ENCODE measurements at regions not wholly inside any gene's neighbourhood (a gene's known extent, or its start where the extent isn't known, plus 50 kb on each side); places are given as distances from the start of the nearest gene placed in this dataset.
A peak's percentile ranks its signal among the peaks of the same experiment; 100 is the strongest.
"Not testable (repeated sequence)": the region's sequence is repeated elsewhere in the genome, so short reads cannot be mapped to it uniquely, and the experiment has no call there.

- DNase-seq (ENCODE audit: low spot score): no peak
- TF ChIP-seq, protein P1, sequence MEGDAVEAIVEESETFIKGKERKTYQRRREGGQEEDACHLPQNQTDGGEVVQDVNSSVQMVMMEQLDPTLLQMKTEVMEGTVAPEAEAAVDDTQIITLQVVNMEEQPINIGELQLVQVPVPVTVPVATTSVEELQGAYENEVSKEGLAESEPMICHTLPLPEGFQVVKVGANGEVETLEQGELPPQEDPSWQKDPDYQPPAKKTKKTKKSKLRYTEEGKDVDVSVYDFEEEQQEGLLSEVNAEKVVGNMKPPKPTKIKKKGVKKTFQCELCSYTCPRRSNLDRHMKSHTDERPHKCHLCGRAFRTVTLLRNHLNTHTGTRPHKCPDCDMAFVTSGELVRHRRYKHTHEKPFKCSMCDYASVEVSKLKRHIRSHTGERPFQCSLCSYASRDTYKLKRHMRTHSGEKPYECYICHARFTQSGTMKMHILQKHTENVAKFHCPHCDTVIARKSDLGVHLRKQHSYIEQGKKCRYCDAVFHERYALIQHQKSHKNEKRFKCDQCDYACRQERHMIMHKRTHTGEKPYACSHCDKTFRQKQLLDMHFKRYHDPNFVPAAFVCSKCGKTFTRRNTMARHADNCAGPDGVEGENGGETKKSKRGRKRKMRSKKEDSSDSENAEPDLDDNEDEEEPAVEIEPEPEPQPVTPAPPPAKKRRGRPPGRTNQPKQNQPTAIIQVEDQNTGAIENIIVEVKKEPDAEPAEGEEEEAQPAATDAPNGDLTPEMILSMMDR (IDR thresholded peaks at IDR 0.05; ENCODE audit: extremely low read depth, missing control alignments): no peak
Measured at GRCh38 chr3:153852355-153852754, 268.8 kb upstream of the ARHGEF26 start.

GRCh38 chr3:153853163-153853562 lies 268.0 kb upstream of the ARHGEF26 start:
- TF ChIP-seq, protein P1 (IDR thresholded peaks at IDR 0.05; ENCODE audit: extremely low read depth, missing control alignments): no peak
- DNase-seq (ENCODE audit: low spot score): no peak

DNA sequence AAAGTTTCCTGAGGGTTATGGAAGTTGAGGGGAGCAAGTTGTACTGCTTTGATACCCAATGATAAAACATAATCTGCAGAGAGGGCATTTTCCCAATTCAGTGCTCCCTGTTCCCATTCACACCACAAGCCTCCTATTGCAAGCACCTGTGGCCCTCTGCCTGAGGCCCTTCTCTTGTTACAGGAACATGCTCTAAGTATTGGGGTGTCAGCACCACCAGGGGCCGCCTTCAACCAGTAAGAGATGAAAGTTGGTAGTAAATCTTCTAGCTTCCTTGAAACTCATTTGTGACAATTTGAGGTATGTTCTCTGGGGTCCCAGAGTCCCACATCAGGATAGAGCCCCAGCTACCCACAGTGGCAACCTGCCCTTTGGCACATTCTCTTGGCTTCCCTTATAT lies 265.4 kb upstream of the ARHGEF26 start:
- TF ChIP-seq, protein P1 (IDR thresholded peaks at IDR 0.05; ENCODE audit: extremely low read depth, missing control alignments): peak; percentile 28
- DNase-seq (ENCODE audit: low spot score): no peak

- TF ChIP-seq, protein P1 (IDR thresholded peaks at IDR 0.05; ENCODE audit: extremely low read depth, missing control alignments): no peak
- no peak for DNase-seq (ENCODE audit: low spot score)
Measured at GRCh38 chr3:153856932-153857331, 264.3 kb upstream of the ARHGEF26 start.

DNA sequence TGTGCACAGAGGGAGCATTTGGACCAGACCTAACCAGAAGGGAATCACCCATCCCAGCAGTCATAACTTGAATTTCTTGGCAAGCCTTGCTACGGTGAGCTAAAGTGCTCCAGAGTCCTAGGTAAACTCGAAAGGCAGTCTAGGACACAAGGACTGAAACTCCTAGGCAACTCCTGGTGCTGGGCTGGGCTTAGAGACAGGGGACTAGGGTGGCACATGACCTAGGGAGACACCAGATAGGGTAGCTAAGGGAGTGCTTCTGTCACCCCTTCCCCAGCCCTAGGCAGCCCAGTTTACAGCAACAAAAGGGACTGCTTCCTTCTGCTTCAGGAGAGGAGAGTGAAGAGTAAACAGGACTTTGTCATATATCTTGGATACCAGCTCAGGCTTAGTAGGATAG lies 256.4 kb upstream of the ARHGEF26 start:
- TF ChIP-seq, protein P1 (IDR thresholded peaks at IDR 0.05; ENCODE audit: extremely low read depth, missing control alignments): no peak
- no peak for DNase-seq (ENCODE audit: low spot score)

DNA sequence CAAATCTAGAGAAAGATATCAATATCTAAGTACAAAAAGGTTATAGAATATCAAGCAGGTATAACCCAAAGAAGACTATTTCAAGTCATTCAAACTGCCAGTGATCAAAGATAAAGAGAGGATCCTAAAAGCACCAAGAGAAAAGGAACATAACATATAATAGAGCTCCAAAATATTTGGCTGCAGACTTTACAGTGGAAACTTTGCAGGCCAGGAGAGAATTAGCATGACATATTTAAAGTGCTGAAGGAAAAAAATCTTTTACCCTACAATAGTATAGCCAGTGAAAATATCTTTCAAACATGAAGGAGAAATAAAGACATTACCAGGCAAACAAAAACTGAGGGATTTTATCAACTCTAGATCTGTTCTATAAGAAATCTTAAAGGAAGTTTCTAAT lies 254.3 kb upstream of the ARHGEF26 start:
- no peak for DNase-seq (ENCODE audit: low spot score)
- TF ChIP-seq, protein P1 (IDR thresholded peaks at IDR 0.05; ENCODE audit: extremely low read depth, missing control alignments): no peak

GRCh38 chr3:153874348-153874747 lies 246.8 kb upstream of the ARHGEF26 start:
- not testable (repeated sequence) for DNase-seq (ENCODE audit: low spot score)

- TF ChIP-seq, protein P1 (IDR thresholded peaks at IDR 0.05; ENCODE audit: extremely low read depth, missing control alignments): no peak
- no peak for DNase-seq (ENCODE audit: low spot score)
Measured at GRCh38 chr3:153880493-153880892, 240.7 kb upstream of the ARHGEF26 start.
